ENCODE measurements at regions not wholly inside any gene's neighbourhood (a gene's known extent, or its start where the extent isn't known, plus 50 kb on each side); places are given as distances from the start of the nearest gene placed in this dataset.

DNA sequence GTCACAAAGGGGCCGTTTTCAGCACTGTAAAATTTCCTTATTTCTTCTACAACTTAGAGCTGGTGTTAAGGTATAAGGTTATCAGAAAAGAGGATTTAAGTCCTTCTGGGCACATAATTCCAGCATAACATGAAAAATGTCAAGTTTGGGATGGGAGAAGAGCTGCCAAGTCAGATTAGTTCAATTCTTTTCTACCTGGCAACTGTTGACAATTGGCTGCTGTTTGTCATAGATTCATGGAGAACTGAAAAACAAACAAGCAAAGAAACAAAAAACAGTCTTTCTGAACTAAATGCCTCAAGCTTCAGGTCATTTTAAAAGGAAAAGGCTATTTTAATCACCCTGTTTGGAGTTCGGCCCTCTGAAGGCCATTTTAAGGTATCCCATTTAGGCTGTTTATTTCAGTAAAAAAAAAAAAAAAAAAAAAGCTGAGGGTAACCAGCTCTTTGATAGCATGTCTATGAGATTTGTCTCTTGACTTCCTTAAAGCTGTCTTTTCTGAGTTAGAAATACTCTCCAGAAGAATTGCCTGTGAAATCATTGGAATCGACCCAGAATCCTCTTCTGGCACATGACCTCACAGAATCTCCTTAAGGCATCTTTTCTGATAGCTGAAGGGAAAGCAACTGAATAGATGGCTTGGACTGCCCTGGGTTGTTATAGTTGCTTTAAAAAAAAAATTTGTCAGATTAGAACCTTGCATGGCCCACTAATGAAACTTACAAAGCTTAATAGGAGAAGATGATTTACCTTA, 173.3 kb downstream of the SEMA6D start:
- ATAC-seq = no peak
- Histone ChIP-seq H3K27me3 (no peaks in the 10 kb centered on the region), H3K4me3 (no peak overlapping the region), H3K27ac (no peak overlapping the region), H3K4me1 (no peaks in the 10 kb centered on the region), H3K36me3 (no peaks in the 10 kb centered on the region), H3K9me3 (no peaks in the 10 kb centered on the region)
- TF ChIP-seq CTCF (IDR thresholded peaks at IDR 0.05) = no peak
- intact Hi-C loops (cut with DNase I) = no loop called here
- 69 to 78% methylated on average over 3 of the region's 3 CpGs for WGBS, 2 donors
- no peak for FAIRE-seq
- no peak for DNase-seq

GRCh38 chr15:47897525-47897924, 180.2 kb downstream of the SEMA6D start:
- no peak overlapping the region for H3K27ac ChIP-seq
- no peak for ATAC-seq
- no peaks in the 10 kb centered on the region for H3K4me1 ChIP-seq
- WGBS, 2 donors = 56 to 59% methylated on average over 2 of the region's 2 CpGs
- H3K36me3 ChIP-seq = no peaks in the 10 kb centered on the region
- DNase-seq = no peak
- FAIRE-seq = no peak
- H3K4me3 ChIP-seq = no peak overlapping the region
- no peak for TF ChIP-seq CTCF (IDR thresholded peaks at IDR 0.05)
- no peaks in the 10 kb centered on the region for H3K9me3 ChIP-seq
- no peaks in the 10 kb centered on the region for H3K27me3 ChIP-seq
- intact Hi-C loops (cut with DNase I) = no loop called here

GRCh38 chr15:47900751-47901150, 183.4 kb downstream of the SEMA6D start:
- H3K27ac ChIP-seq = no peak overlapping the region
- 87 to 91% methylated on average over 1 of the region's 1 CpG for WGBS, 2 donors
- H3K36me3 ChIP-seq = no peaks in the 10 kb centered on the region
- no peak for ATAC-seq
- DNase-seq = no peak
- no peak overlapping the region for H3K4me3 ChIP-seq
- no peaks in the 10 kb centered on the region for H3K4me1 ChIP-seq
- intact Hi-C loops (cut with DNase I) = no loop called here
- TF ChIP-seq CTCF (IDR thresholded peaks at IDR 0.05) = no peak
- FAIRE-seq = no peak
- no peaks in the 10 kb centered on the region for H3K9me3 ChIP-seq
- no peaks in the 10 kb centered on the region for H3K27me3 ChIP-seq

DNA sequence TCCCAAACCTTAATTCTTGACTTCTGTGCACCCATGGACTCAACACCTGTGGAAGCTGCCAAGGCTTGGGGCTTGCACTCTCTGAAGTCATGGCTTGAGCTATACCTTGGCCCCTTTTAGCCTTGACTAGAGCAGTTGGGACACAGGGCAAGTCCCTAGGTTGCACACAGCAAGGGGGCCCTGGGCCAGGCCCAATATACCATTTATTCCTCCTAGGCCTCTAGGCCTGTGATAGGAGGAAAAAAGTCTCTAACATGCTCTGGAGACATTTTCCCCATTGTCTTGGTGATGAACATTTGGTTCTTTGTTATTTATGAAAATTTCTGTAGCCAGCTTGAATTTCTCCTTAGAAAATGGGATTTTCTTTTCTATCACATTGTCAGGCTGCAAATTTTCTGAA, 186.1 kb downstream of the SEMA6D start:
- TF ChIP-seq CTCF (IDR thresholded peaks at IDR 0.05) = no peak
- ATAC-seq (no peak), FAIRE-seq (no peak), DNase-seq (no peak)
- H3K27me3 ChIP-seq = no peaks in the 10 kb centered on the region
- intact Hi-C loops (cut with DNase I) = no loop called here
- no peaks in the 10 kb centered on the region for H3K4me1 ChIP-seq
- no peaks in the 10 kb centered on the region for H3K36me3 ChIP-seq
- no peak overlapping the region for H3K4me3 ChIP-seq
- no peak overlapping the region for H3K27ac ChIP-seq
- H3K9me3 ChIP-seq = no peaks in the 10 kb centered on the region

GRCh38 chr15:47908486-47908885, 191.2 kb downstream of the SEMA6D start:
- TF ChIP-seq CTCF (IDR thresholded peaks at IDR 0.05) = no peak
- WGBS, 2 donors = 93 to 97% methylated on average over 1 of the region's 1 CpG
- FAIRE-seq = no peak

More at GRCh38 chr15:47908486-47908885, 191.2 kb downstream of the SEMA6D start:
- no peak for ATAC-seq
- Histone ChIP-seq H3K36me3 (no peaks in the 10 kb centered on the region), H3K4me3 (no peak overlapping the region), H3K27ac (no peak overlapping the region), H3K9me3 (no peaks in the 10 kb centered on the region), H3K27me3 (no peaks in the 10 kb centered on the region), H3K4me1 (no peaks in the 10 kb centered on the region)
- intact Hi-C loops (cut with DNase I) = no loop called here
- no peak for DNase-seq
